Stomach (tissue), 8 donors: ENCODE measurements at regions not wholly inside any gene's neighbourhood (a gene's known extent, or its start where the extent isn't known, plus 50 kb on each side); places are given as distances from the start of the nearest gene placed in this dataset.

Experiments used
- DNase-seq, 2 donors: peaks; one replicate each; pipeline versions ENCODE4 v3.0.0 to v3.0.0-alpha.2; 2013 to 2019
- H3K27ac ChIP-seq, 5 donors: fragments of 200-600 bp in 4 of 5; sonication (generic) in 4 of 5; one replicate each; pipeline ENCODE4 v1.5.1; 2013 to 2019; ENCODE audit warnings: mild to moderate bottlenecking in 1 of 5, moderate library complexity in 1 of 5
- H3K27me3 ChIP-seq, 3 donors: fragments of 200-600 bp; sonication (generic); one replicate each; pipeline ENCODE4 v1.5.1; 2017 to 2019; ENCODE audit warnings: mixed run types in 1 of 3
- H3K36me3 ChIP-seq, 4 donors: fragments of 200-600 bp; sonication (generic); 1 replicate in 3 of 4; 2 replicates in 1 of 4; pipeline ENCODE4 v1.5.1; 2016 to 2019
- H3K4me1 ChIP-seq, 4 donors: fragments of 200-600 bp; sonication (generic); one replicate each; pipeline ENCODE4 v1.5.1; 2016 to 2019
- H3K4me3 ChIP-seq, 4 donors: fragments of 200-600 bp; sonication (generic) in 3 of 4; one replicate each; pipeline ENCODE4 v1.5.1; 2016 to 2019; ENCODE audit warnings: mild to moderate bottlenecking in 1 of 4
- H3K9me3 ChIP-seq, 4 donors: fragments of 200-600 bp; sonication (generic); one replicate each; pipeline ENCODE4 v1.5.1; 2016 to 2019
- EP300 ChIP-seq: sonication (generic); formaldehyde crosslinking; IDR thresholded peaks from one replicate; pipeline ENCODE4 v1.6.1; 2017; ENCODE audit warnings: antibody characterized with exemption
- POLR2A ChIP-seq, 4 donors: fragments of 450-650 bp; IDR thresholded peaks; one replicate each; pipeline ENCODE4 v1.6.1; 2016; ENCODE audit warnings: antibody characterized with exemption in 4 of 4, control low read depth in 2 of 4, mild to moderate bottlenecking in 1 of 4, moderate library complexity in 1 of 4
- POLR2AphosphoS5 ChIP-seq, 3 donors: sonication (generic); formaldehyde crosslinking; IDR thresholded peaks; one replicate each; pipeline ENCODE4 v1.6.1; 2016; ENCODE audit warnings: antibody characterized with exemption in 3 of 3
- WGBS, 5 donors: extraction: QIAGEN DNeasy Blood & Tissue Kit in 3 of 5; methylation state at CpG; one replicate each; pipeline versions ENCODE4 v1.1.5 to v1.1.7; 2013 to 2018; 5-methylcytosine and 5-hydroxymethylcytosine counted together
- intact Hi-C: fragments of 100-400 bp; cut with DNase I; formaldehyde crosslinking; loops from one replicate; pipeline ENCODE4 v1.15.1; 2023; ENCODE audit warnings: low total_unique reads
- TF ChIP-seq, protein P1 (sequence below), 7 experiments: fragments of 450-650 bp in 4 of 7; fragments of 200-600 bp in 3 of 7; sonication (generic) in 3 of 7; IDR thresholded peaks; one replicate each; pipeline ENCODE4 v1.5.1; 2016 to 2019; ENCODE audit warnings: antibody characterized with exemption in 7 of 7, control low read depth in 2 of 7, mild to moderate bottlenecking in 1 of 7
- donor health status: healthy with polysubstance abuse.
- donor health status: Bipolar disorder and iron deficiency.
- donor health status: healthy.

DNA sequence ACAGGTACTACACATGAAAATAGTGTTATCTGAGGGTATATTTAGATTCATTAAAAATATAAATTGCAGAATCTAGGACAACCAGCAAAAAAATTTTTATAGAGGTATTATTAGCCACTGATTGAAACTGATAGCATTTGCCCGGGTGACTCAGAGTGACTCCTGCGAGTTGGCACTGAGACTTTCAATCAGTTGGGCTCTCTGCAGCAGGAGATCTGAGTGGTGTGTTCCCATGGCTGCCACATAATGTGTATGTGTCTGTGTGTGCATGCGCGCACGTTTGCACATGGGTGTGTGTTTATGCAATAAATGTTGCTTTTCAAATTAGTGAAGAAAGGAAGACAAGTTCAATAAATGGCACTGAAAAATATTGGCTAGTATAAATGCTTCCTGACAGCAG is 100.1 kb upstream of the MRPS30 start:
- Histone ChIP-seq H3K27me3 (no peaks in the 10 kb centered on the region), H3K36me3 (no peaks in the 10 kb centered on the region), H3K27ac (no peak overlapping the region), H3K4me3 (no peak overlapping the region), H3K9me3 (no peaks in the 10 kb centered on the region), H3K4me1 (no peaks in the 10 kb centered on the region)
- intact Hi-C loops = no loop called here
- TF ChIP-seq EP300 (no peak), POLR2AphosphoS5 (IDR thresholded peaks at IDR 0.05) (no peak), POLR2A (IDR thresholded peaks at IDR 0.05) (no peak)
- TF ChIP-seq, protein P1, sequence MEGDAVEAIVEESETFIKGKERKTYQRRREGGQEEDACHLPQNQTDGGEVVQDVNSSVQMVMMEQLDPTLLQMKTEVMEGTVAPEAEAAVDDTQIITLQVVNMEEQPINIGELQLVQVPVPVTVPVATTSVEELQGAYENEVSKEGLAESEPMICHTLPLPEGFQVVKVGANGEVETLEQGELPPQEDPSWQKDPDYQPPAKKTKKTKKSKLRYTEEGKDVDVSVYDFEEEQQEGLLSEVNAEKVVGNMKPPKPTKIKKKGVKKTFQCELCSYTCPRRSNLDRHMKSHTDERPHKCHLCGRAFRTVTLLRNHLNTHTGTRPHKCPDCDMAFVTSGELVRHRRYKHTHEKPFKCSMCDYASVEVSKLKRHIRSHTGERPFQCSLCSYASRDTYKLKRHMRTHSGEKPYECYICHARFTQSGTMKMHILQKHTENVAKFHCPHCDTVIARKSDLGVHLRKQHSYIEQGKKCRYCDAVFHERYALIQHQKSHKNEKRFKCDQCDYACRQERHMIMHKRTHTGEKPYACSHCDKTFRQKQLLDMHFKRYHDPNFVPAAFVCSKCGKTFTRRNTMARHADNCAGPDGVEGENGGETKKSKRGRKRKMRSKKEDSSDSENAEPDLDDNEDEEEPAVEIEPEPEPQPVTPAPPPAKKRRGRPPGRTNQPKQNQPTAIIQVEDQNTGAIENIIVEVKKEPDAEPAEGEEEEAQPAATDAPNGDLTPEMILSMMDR (IDR thresholded peaks at IDR 0.05) = no peak
- no peak for DNase-seq
- WGBS, 5 donors = 82 to 92% (median 86%) methylated on average over 5 of the region's 5 CpGs

DNA sequence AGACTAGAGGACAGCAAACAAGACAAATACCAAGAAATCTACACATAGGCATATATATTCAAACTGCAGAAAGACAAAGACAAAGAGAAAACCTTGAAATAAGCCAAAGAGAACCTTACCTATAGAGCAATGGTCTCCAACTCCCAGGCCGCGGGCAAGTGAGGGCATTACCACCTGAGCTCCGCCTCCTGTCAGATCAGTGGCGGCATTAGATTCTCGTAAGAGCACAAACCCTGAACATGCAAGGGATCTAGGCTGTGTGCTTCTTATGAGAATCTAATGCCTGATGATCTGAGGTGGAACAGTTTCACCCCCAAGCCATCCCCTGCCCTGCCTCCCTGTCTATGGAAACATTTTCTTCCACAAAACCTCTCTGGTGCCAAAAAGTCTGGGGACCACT is 101.0 kb upstream of the MRPS30 start:
- no peaks in the 10 kb centered on the region for H3K4me1 ChIP-seq
- H3K4me3 ChIP-seq = no peak overlapping the region
- WGBS, 5 donors = 86 to 100% (median 97%) methylated on average over 5 of the region's 5 CpGs
- no peaks in the 10 kb centered on the region for H3K9me3 ChIP-seq
- TF ChIP-seq POLR2A (IDR thresholded peaks at IDR 0.05) (no peak), POLR2AphosphoS5 (IDR thresholded peaks at IDR 0.05) (no peak), EP300 (no peak)
- TF ChIP-seq, protein P1 (IDR thresholded peaks at IDR 0.05) = no peak
- H3K36me3 ChIP-seq = no peaks in the 10 kb centered on the region
- no peaks in the 10 kb centered on the region for H3K27me3 ChIP-seq
- intact Hi-C loops = no loop called here
- DNase-seq = no peak
- no peak overlapping the region for H3K27ac ChIP-seq

DNA sequence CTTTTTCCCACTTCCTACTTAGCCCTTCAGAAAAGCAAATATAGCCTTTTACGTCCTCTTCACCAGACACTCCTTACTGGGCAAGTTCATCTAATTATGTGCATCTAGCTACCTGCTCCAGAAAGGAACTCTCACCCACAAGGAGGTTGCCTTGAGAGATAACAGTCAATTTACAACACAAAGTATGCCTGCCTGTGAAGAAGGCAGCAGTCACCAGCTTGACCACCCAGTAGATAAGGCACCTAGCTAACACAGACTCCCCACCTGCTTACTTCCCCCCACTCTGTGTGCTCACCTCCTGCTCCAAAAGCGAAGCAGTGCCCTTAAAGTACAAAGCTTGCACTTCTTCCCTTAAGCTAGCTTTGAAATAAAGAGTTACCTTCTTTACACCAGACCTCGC is 111.7 kb upstream of the MRPS30 start:
- TF ChIP-seq POLR2AphosphoS5 (IDR thresholded peaks at IDR 0.05) (no peak), POLR2A (IDR thresholded peaks at IDR 0.05) (no peak), EP300 (no peak)
- TF ChIP-seq, protein P1 (IDR thresholded peaks at IDR 0.05) = no peak
- Histone ChIP-seq H3K27me3 (no peaks in the 10 kb centered on the region), H3K27ac (no peak overlapping the region)

DNA sequence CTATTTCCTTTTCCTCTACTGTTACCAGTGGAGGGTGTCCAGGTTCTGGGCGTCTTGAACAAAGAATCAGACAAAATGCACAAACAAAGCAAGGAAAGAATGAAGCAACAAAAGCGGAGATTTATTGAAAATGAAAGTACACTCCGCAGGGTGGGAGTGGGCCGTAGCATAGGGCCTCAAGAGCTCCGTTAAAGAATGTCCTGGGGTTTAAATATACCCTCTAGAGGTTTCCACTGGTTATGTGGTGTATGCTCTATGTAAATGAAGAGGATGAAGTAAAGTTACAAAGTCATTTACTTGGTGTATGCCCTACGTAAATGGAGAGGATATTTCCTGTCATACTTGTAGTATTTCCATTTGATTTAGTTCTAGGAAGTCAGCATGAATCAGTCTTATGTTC is 113.5 kb upstream of the MRPS30 start:
- H3K27ac ChIP-seq = no peak overlapping the region
- 73 to 94% (median 90%) methylated on average over 6 of the region's 6 CpGs for WGBS, 5 donors
- no peaks in the 10 kb centered on the region for H3K4me1 ChIP-seq
- TF ChIP-seq, protein P1 (IDR thresholded peaks at IDR 0.05) = no peak
- TF ChIP-seq EP300 (no peak), POLR2A (IDR thresholded peaks at IDR 0.05) (no peak), POLR2AphosphoS5 (IDR thresholded peaks at IDR 0.05) (no peak)
- no peak for DNase-seq
- intact Hi-C loops = no loop called here
- no peaks in the 10 kb centered on the region for H3K36me3 ChIP-seq
- peaks cover 0 to 15% (median 6%) of the 10 kb centered on the region in 4 donors for H3K9me3 ChIP-seq
- H3K27me3 ChIP-seq = no peaks in the 10 kb centered on the region
- no peak overlapping the region for H3K4me3 ChIP-seq

More for the DNA sequence above, 111.7 kb upstream of the MRPS30 start:
- no peaks in the 10 kb centered on the region for H3K36me3 ChIP-seq
- peaks cover 0 to 15% (median 6%) of the 10 kb centered on the region in 4 donors for H3K9me3 ChIP-seq
- no peak for DNase-seq
- no peak overlapping the region for H3K4me3 ChIP-seq
- H3K4me1 ChIP-seq = no peaks in the 10 kb centered on the region
- 52 to 66% (median 55%) methylated on average over 3 of the region's 3 CpGs for WGBS, 5 donors
- intact Hi-C loops = no loop called here
